SW 1271 (cell line): ENCODE measurements at regions not wholly inside any gene's neighbourhood (a gene's known extent, or its start where the extent isn't known, plus 50 kb on each side); places are given as distances from the start of the nearest gene placed in this dataset.
"Not testable (repeated sequence)": the region's sequence is repeated elsewhere in the genome, so short reads cannot be mapped to it uniquely, and the experiment has no call there.

Experiments used
- DNase-seq, 2 experiments: peaks; one replicate each; lab custom pipeline; 2025; lab: John Stamatoyannopoulos, UW

DNA sequence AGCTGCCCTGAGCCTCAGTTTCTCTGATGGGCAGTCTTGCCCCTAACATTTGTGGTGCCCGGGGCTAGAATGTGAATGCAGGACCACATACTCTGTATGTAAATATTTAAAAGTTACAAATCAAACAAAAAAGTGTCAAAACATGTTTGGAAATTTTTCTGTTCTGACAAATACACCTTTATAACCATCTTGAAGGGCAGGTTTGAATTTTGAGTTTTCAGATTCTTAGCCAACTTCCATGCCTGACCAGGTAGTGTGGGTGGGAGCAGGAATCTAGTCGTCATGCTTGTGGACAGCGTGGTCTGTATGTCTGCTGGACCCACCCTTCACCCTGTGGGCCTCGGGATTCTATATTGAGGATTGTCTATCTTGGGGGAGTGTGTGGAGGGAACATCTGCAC is 325.1 kb downstream of the SOX4 start:
- no peak for DNase-seq

- DNase-seq = no peak
These were observed 328.5 kb downstream of the SOX4 start for GRCh38 chr6:21922086-21922485.

- DNase-seq = no peak
These were observed 330.5 kb downstream of the SOX4 start for GRCh38 chr6:21924002-21924401.

DNA sequence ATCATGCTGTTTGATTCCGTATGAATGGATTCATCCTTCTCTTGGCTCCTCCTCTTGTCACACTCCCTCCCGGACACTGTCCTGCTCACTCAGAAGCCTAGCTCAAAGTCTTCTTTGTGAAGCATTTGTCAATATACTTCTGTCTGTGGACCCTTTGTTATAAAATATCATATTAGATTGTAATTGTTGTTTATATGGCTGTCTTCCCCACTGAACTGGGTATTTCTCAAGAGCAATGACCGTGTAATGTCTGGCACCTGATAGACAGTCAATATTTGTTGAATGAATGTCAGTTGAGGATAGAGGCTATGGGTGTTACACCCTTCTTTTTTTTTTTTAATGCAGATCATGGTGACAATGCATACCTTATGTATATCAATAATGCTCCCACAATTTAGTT is 335.3 kb downstream of the SOX4 start:
- no peak for DNase-seq

DNA sequence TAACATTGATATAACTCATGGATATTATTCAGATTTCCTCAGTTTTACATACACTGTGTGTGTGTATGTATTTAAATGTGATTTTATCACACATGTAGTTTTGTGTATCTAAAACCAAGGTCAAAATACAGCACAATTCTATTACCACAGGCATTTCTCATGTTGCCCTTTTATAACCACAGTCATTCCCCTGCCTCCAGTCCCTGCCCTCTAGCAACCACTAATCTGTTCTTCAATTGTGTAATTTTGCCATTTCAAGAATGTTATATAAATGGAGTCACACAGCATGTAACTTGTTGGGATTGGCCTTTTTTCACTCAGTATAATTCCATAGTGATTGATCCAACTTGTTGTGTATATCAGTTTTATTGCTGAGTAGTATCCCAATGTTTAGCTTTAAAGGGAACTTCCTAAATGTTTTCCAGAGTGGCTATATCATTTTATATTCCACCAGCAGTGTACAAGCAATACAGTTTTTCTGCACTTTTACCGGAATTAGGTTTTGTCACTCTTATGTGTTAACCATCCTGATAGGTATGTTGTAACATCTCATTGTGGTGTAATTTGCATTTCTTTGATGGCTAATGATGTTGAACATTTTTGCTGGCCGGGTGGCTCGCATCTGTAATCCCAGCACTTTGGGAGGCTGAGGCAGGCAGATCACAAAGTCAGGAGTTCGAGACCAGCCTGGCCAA is 338.2 kb downstream of the SOX4 start:
- no peak for DNase-seq

GRCh38 chr6:21933351-21933750 is 339.8 kb downstream of the SOX4 start:
- DNase-seq = no peak

DNA sequence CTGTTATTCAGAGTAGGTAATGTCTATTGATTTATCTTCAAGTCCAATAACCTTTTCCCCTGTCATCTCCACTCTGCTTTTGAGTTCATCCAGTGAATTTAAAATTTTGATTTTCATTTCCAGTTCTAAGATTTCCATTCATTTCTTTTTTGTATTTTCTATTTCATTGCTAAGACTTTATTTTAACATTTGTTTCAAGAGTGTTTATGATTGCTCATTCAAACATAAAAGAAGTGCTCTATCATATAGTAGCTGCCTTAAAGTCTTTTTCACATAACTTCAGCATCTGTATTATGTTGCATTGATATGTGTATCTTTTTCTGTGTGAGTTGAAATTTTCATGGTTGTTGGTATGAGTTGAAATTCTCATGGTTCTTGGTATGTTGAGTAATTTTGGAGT is 341.6 kb downstream of the SOX4 start:
- DNase-seq = no peak

DNA sequence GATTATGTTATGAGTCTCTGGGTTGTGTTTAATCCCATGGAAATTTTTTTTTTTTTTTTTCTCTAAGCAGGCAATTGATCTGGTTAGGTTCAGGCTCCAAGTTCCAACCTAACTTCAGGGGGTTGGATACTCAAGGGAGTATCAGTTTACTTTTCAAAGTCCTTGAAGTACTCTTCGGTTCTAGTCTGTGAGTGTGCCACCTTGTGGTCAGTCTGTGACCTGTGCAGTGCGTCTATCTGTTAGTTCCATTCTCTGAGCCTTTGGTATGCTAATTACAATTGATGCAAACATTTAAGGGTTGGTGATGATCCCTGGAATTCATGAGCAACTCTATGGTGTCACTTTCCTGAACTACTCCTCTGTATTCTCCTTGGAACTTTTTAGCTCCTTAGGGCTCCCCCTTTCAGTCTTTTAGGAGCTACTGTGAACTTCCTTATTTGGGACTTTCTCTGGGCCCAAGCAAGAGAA is 342.0 kb downstream of the SOX4 start:
- peak in 1 of 2 experiments; percentile 51 for DNase-seq

DNA sequence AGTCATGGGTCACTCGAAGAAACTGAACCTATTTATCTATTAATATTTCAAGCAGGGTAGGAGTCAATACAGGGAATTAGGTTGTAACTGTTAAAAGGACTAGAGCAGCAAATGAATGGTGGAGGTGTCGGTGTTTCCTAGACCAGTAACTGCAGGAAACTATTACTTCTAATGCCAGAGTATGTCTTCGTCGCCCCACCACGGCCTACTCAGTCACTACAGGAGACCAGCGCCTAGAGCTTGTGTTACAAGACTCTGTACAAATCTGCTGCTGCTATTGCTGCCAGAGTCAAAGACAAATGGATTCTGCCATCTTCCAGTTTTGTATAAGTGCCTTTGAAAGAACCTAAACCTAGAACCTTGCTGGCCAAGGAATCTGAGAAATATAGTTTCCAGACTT is 343.9 kb downstream of the SOX4 start:
- DNase-seq = no peak

GRCh38 chr6:21939066-21939465 is 345.5 kb downstream of the SOX4 start:
- DNase-seq = not testable (repeated sequence)

DNA sequence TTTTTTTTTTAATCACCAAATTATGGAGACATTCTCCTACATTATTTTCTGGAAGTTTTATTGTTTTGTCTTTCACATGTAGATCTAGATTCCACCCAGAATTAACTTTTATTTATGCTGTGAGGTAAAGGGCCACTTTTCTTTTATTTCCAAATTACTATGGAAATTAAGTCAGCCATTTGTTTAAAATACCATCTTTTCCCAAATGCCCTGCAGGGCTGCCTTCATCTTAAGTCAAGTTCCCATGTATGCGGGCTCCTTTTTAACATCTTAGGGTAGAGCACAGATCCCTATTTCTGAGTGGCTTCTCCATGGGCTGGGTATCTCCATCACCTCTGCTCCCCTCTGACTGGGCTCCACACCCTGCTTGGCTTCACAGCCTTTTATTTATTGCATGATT is 348.4 kb downstream of the SOX4 start:
- DNase-seq = no peak

DNA sequence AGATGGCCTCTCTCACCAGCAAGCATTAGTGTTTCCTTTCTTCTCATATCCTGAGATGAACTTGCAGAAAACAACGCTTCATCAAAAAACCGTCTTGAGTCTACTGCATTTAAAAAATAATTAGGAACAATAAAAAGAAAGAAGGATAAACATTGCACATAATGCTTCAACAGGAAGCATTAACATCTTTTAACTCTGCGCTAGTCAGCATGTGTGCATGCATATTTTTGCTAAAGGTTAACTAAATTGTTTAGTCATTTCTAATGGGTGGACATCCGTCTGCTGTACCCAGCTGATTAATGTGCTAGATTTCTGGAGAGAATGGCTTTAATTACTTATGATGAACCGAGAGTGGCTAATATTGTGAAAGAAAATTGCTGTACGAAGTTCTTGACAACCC is 349.3 kb downstream of the SOX4 start:
- DNase-seq = no peak

GRCh38 chr6:21946298-21946783 is 350.5 kb downstream of the PRL start:
- no peak for DNase-seq

DNA sequence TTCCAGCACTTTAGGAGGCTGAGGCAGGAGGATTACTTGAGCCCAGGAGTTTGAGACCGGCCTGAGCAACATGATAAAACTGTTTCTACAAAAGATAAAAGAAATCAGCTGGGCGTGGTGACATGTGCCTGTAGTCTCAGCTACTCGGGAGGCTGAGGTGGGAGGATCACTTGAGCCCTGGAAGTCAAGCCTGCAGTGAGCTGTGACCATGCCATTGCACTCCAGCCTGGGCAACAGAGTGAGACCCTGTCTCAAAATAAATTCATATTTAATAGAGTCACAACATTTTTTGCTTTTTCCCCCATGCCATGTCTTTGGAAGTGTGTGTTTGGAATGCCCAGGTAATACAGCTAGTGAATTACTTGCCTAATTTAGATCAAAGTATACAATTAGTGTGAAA is 349.6 kb downstream of the PRL start:
- not testable (repeated sequence) for DNase-seq

DNA sequence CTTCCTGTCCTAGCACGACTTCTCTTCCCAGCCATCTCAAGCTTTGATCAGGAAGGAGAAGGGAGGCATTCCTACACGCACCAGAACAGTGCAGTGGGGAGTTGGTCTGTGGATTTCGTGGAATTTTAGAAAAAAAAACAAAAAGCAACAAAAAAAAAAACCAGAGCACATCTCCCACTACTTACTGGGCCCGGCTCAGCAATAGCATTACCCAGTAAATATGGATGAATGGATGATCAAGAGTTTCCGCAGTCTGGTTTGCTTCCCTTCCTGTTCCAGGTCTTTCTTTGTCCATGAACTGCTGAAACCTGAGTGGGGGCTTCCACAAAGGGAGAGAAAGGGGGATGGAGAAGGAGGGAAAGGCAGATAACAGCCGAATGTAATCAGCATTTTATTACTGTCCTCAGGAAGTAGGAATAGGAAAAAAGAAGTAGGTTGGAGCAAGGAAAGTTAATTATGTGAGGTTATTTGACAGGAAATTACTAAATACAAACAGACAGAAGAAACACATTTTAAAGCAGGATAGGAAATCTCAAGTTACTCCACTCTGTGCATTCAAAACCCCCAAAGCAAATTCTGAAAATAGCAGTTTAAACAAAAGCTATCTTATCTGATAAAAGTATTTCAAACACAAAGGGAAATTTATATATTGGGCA is 349.0 kb downstream of the PRL start:
- no peak for DNase-seq

GRCh38 chr6:21949211-21949801 is 347.5 kb downstream of the PRL start:
- no peak for DNase-seq

GRCh38 chr6:21952367-21952766 is 344.5 kb downstream of the PRL start:
- DNase-seq = no peak

GRCh38 chr6:21953831-21954801 is 342.7 kb downstream of the PRL start:
- no peak for DNase-seq

- DNase-seq = no peak
These were observed 341.7 kb downstream of the PRL start for GRCh38 chr6:21955053-21955595.

GRCh38 chr6:21955951-21956350 is 340.9 kb downstream of the PRL start:
- no peak for DNase-seq

DNA sequence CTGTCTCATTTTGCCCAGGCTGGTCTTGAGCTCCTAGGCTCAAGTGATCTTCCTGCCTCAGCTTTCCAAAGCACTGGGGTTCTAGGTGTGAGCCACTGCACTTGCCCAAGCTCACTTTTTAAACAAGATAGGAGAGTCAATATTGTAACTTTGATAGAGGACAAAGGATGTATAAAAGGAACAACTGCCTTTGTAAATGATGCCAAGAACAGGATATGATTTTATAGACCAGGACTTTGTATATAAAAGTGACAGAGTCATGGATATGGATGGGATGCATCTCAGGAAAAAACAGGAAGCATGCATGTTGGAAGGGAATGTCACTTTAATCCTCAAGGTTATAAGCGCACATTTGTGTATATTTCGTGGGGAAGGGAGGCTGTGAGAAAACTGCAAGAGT is 338.4 kb downstream of the PRL start:
- no peak for DNase-seq

GRCh38 chr6:21961226-21961625 is 335.6 kb downstream of the PRL start:
- DNase-seq = no peak
